T-cell (primary cell): ENCODE measurements at regions not wholly inside any gene's neighbourhood (a gene's known extent, or its start where the extent isn't known, plus 50 kb on each side); places are given as distances from the start of the nearest gene placed in this dataset.

Experiments used
- ATAC-seq, 4 experiments: fragments of 200-7000 bp in 3 of 4; fragments of 150-1000 bp in 1 of 4; cut with Tn5 transposase; replicated peaks in 1 of 4; 1 replicate in 3 of 4; 2 replicates in 1 of 4; pipeline ENCODE4 v1.10.0; 2021; ENCODE audit warnings: moderate library complexity in 3 of 4, mild to moderate bottlenecking in 2 of 4, moderate number of reproducible peaks in 1 of 4
- CTCF ChIA-PET, 2 donors: fragments of 300-600 bp; sonication (Branson Sonifier 250); formaldehyde crosslinking; loops; one replicate each; lab custom pipeline; 2022; ENCODE audit warnings: antibody characterized with exemption in 2 of 2; lab: Charles Lee
- POLR2A ChIA-PET, 2 donors: fragments of 300-600 bp; sonication (Branson Sonifier 250); formaldehyde crosslinking; loops; one replicate each; lab custom pipeline; 2022; ENCODE audit warnings: antibody characterized with exemption in 2 of 2; lab: Charles Lee
- DNase-seq, 35 experiments: peaks; one replicate each; pipeline versions ENCODE4 v3.0.0 to v3.0.0-alpha.2; 2013 to 2023
- H3K27ac ChIP-seq: one replicate; pipeline ENCODE4 v1.5.1; 2013; ENCODE audit warnings: low read length
- H3K27me3 ChIP-seq, 2 experiments: replicated peaks in 1 of 2; 1 replicate in 1 of 2; 2 replicates in 1 of 2; pipeline versions ENCODE4 v1.6.1 to v1.7.0; 2013; ENCODE audit warnings: low read length in 1 of 2, mixed read lengths in 1 of 2; ENCODE audit not compliant: control insufficient read depth in 2 of 2, insufficient read depth in 2 of 2; ENCODE audit errors: extremely low read depth in 1 of 2
- H3K36me3 ChIP-seq, 2 donors: 1 replicate in 1 of 2; 2 replicates in 1 of 2; pipeline versions ENCODE4 v1.6.1 to v1.7.0; 2013; ENCODE audit warnings: low read length in 1 of 2; ENCODE audit not compliant: control insufficient read depth in 2 of 2, insufficient read depth in 1 of 2; ENCODE audit errors: extremely low read depth in 1 of 2
- H3K4me1 ChIP-seq, 2 experiments: 1 replicate in 1 of 2; 2 replicates in 1 of 2; pipeline versions ENCODE4 v1.6.1 to v1.7.0; 2013; ENCODE audit warnings: low read length in 2 of 2, mixed read lengths in 1 of 2; ENCODE audit not compliant: insufficient read depth in 2 of 2, control insufficient read depth in 1 of 2; ENCODE audit errors: extremely low read depth in 1 of 2
- H3K4me3 ChIP-seq, 2 donors: 1 replicate in 1 of 2; 2 replicates in 1 of 2; pipeline versions ENCODE4 v1.5.1 to v1.7.0; 2013; ENCODE audit warnings: mild to moderate bottlenecking in 2 of 2, low read length in 1 of 2, moderate library complexity in 1 of 2; ENCODE audit not compliant: control insufficient read depth in 1 of 2; ENCODE audit errors: extremely low read depth in 1 of 2
- H3K9me3 ChIP-seq: 2 replicates; pipeline ENCODE4 v1.7.0; 2013
- H3K27ac Mint-ChIP-seq, 2 donors: one replicate each; pipeline ENCODE4 v1.8.0; 2020 to 2021; ENCODE audit warnings: mild to moderate bottlenecking in 2 of 2, mixed read lengths in 2 of 2
- H3K27me3 Mint-ChIP-seq, 2 donors: one replicate each; pipeline ENCODE4 v1.8.0; 2021 to 2022; ENCODE audit warnings: mixed read lengths in 2 of 2
- H3K36me3 Mint-ChIP-seq: one replicate; pipeline ENCODE4 v1.8.0; 2021; ENCODE audit warnings: mixed read lengths
- H3K4me1 Mint-ChIP-seq, 3 donors: one replicate each; pipeline ENCODE4 v1.8.0; 2020 to 2022; ENCODE audit warnings: mixed read lengths in 3 of 3, mild to moderate bottlenecking in 1 of 3
- H3K4me3 Mint-ChIP-seq, 3 donors: one replicate each; pipeline ENCODE4 v1.8.0; 2020 to 2022; ENCODE audit warnings: mild to moderate bottlenecking in 3 of 3, mixed read lengths in 3 of 3, moderate library complexity in 3 of 3
- H3K9me3 Mint-ChIP-seq, 3 donors: one replicate each; pipeline ENCODE4 v1.8.0; 2020 to 2022; ENCODE audit warnings: mixed read lengths in 3 of 3
- WGBS: methylation state at CpG from one replicate; pipeline ENCODE4 v1.1.5; 2013; ENCODE audit warnings: missing lambda C conversion rate; ENCODE audit not compliant: insufficient coverage; 5-methylcytosine and 5-hydroxymethylcytosine counted together

DNA sequence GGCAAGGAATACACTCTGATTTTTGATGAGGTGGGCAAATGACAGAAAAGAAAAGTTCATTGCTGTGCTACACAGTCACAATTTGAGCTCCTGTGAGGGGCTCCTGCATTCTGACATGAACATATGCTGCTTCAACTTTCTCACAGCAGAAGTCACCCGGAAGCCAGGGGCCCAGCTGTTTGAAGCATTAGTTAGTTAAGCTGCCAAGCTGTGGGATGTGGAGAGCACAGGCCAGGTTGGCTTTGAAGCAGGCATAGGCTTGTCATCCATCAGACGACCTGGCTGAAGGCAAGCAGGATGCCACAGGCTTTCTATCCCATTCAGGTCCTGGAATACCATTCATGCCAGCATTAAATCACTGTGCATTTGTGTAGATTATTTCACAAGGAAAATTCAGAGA is 63.1 kb downstream of the MTNR1B start:
- no peaks in the 10 kb centered on the region for H3K4me1 Mint-ChIP-seq
- no peaks in the 10 kb centered on the region for H3K36me3 ChIP-seq
- POLR2A ChIA-PET = no interaction called here
- no peaks in the 10 kb centered on the region for H3K4me1 ChIP-seq
- no peak overlapping the region for H3K4me3 Mint-ChIP-seq
- CTCF ChIA-PET = no interaction called here
- no peak overlapping the region for H3K27ac Mint-ChIP-seq
- DNase-seq (no peak), ATAC-seq (no peak)
- H3K27ac ChIP-seq = no peak overlapping the region
- H3K9me3 Mint-ChIP-seq = no peaks in the 10 kb centered on the region
- no peaks in the 10 kb centered on the region for H3K36me3 Mint-ChIP-seq
- no peaks in the 10 kb centered on the region for H3K9me3 ChIP-seq
- H3K27me3 ChIP-seq = peaks cover 0 to 2% of the 10 kb centered on the region in 2 experiments
- H3K27me3 Mint-ChIP-seq = peaks cover 2 to 4% of the 10 kb centered on the region in 2 donors
- no CpG with 5 or more reads among the region's 2 CpGs for WGBS
- no peak overlapping the region for H3K4me3 ChIP-seq

DNA sequence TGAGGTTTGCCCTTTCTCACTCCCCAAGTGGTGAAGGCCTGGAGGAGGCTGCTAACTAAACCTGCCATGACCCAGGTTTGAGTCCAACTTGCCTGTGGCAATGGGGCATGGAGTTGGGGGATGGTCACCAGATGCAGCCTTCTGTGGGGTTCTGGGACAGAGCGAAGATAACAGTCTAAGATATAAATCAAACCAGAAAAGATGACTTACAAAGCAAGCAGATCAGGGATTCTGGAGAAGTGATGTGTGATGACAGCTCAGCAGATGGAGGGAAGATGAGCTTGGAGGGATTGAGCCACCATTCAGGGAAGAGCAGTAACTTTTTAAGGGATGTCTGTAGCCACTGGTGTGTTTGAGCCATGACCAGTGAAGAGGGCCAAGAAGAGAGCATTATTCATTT is 63.6 kb downstream of the MTNR1B start:
- H3K9me3 Mint-ChIP-seq = no peaks in the 10 kb centered on the region
- H3K36me3 ChIP-seq = no peaks in the 10 kb centered on the region
- no peak overlapping the region for H3K4me3 ChIP-seq
- ATAC-seq (no peak), DNase-seq (no peak)
- no CpG with 5 or more reads among the region's 1 CpG for WGBS
- no peak overlapping the region for H3K27ac Mint-ChIP-seq
- H3K9me3 ChIP-seq = no peaks in the 10 kb centered on the region
- H3K27me3 ChIP-seq = peaks cover 0 to 2% of the 10 kb centered on the region in 2 experiments
- ChIA-PET POLR2A (no interaction called here), CTCF (no interaction called here)
- no peaks in the 10 kb centered on the region for H3K4me1 Mint-ChIP-seq
- no peak overlapping the region for H3K4me3 Mint-ChIP-seq
- H3K4me1 ChIP-seq = no peaks in the 10 kb centered on the region
- H3K27me3 Mint-ChIP-seq = peaks cover 2 to 4% of the 10 kb centered on the region in 2 donors
- H3K27ac ChIP-seq = no peak overlapping the region
- H3K36me3 Mint-ChIP-seq = no peaks in the 10 kb centered on the region

DNA sequence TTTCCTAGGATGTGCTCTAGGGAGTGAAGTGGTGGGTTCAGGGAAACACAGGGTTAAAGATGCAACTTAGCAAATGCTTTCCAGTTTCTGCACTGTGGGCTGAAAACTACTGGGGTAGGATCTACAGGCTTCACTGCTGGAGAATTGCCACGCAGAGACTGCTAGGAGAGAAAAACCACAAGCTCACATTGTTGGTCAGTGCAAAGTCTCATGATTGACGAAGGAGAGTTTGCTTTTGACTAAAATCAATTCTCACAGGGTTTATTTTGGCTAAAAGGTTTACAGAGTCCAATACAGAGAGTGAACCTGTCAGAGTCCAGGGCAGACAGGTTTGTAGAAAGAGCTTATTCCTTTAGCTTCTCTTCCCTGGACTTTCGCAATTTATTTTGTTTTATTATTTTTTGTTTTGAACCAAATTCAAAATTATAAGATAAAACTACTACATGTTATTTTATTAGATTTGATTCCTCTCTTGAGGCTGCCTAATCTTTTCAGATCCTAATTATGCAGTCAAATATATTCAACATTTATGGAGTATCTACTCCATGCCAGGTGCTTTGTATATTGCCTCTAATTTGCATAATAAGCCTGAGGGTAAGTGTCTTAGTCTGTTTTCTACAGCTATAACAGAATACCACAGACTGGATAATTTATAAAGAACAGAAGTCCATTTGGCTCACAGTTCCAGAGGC is 64.7 kb downstream of the MTNR1B start:
- no CpG with 5 or more reads among the region's 3 CpGs for WGBS

GRCh38 chr11:93034723-93035039 is 65.2 kb downstream of the MTNR1B start:
- H3K9me3 Mint-ChIP-seq = no peaks in the 10 kb centered on the region
- Histone ChIP-seq H3K4me1 (no peaks in the 10 kb centered on the region), H3K4me3 (no peak overlapping the region), H3K9me3 (no peaks in the 10 kb centered on the region), H3K27me3 (peaks cover 0 to 2% of the 10 kb centered on the region in 2 experiments), H3K27ac (no peak overlapping the region), H3K36me3 (no peaks in the 10 kb centered on the region)
- DNase-seq = no peak
- peaks cover 4 to 7% of the 10 kb centered on the region in 2 donors for H3K27me3 Mint-ChIP-seq
- ChIA-PET POLR2A (no interaction called here), CTCF (no interaction called here)
- H3K4me1 Mint-ChIP-seq = no peaks in the 10 kb centered on the region
- H3K36me3 Mint-ChIP-seq = no peaks in the 10 kb centered on the region
- no CpG with 5 or more reads among the region's 1 CpG for WGBS
- H3K4me3 Mint-ChIP-seq = no peak overlapping the region
- ATAC-seq = no peak
- no peak overlapping the region for H3K27ac Mint-ChIP-seq

More for the DNA sequence above, 64.7 kb downstream of the MTNR1B start:
- CTCF ChIA-PET = no interaction called here
- Histone ChIP-seq H3K27me3 (peaks cover 0 to 2% of the 10 kb centered on the region in 2 experiments), H3K36me3 (no peaks in the 10 kb centered on the region), H3K4me1 (no peaks in the 10 kb centered on the region), H3K9me3 (no peaks in the 10 kb centered on the region), H3K27ac (no peak overlapping the region), H3K4me3 (no peak overlapping the region)
- POLR2A ChIA-PET = no interaction called here
- no peaks in the 10 kb centered on the region for H3K9me3 Mint-ChIP-seq
- no peak for ATAC-seq
- peaks cover 2 to 4% of the 10 kb centered on the region in 2 donors for H3K27me3 Mint-ChIP-seq
- no peak for DNase-seq
- no peak overlapping the region for H3K4me3 Mint-ChIP-seq
- no peaks in the 10 kb centered on the region for H3K4me1 Mint-ChIP-seq
- H3K36me3 Mint-ChIP-seq = no peaks in the 10 kb centered on the region
- H3K27ac Mint-ChIP-seq = no peak overlapping the region

DNA sequence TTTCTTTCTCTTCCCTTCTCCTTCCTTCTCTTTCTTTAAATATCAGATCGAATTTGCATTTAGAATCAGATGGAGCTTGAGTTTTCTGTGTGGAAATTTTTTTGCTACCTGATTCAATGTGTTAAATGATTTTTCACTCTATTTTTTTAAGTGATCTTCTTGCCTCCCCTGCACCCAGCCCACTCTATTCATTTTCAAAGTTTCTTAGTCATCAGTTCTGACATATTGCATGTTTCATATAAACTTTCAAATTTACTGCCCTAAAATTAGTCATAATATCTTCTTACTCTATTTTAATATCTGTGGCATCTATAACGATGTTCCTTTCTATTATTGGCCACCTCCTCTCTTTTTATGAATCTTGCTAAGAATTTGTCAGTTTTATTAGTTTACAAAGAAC is 69.1 kb downstream of the MTNR1B start:
- Histone ChIP-seq H3K4me3 (no peak overlapping the region), H3K27me3 (no peaks in the 10 kb centered on the region), H3K9me3 (no peaks in the 10 kb centered on the region), H3K27ac (no peak overlapping the region), H3K4me1 (no peaks in the 10 kb centered on the region), H3K36me3 (no peaks in the 10 kb centered on the region)
- WGBS = no CpG with 5 or more reads among the region's 2 CpGs
- POLR2A ChIA-PET = no interaction called here
- CTCF ChIA-PET = interaction anchor here in 1 of 2 donors (0.7 kb wide), 1 partner anchor 24 kb away, joined by 4 read pairs; no protein-coding TSS in a partner anchor
- ATAC-seq = no peak
- Mint-ChIP-seq H3K36me3 (no peaks in the 10 kb centered on the region), H3K9me3 (peaks cover 0 to 10% (median 2%) of the 10 kb centered on the region in 3 donors), H3K27ac (no peak overlapping the region), H3K4me3 (no peak overlapping the region), H3K27me3 (peaks cover 3 to 6% of the 10 kb centered on the region in 2 donors), H3K4me1 (no peaks in the 10 kb centered on the region)
- no peak for DNase-seq

GRCh38 chr11:93039531-93040240 is 70.2 kb downstream of the MTNR1B start:
- Mint-ChIP-seq H3K9me3 (peaks cover 0 to 10% (median 2%) of the 10 kb centered on the region in 3 donors), H3K4me3 (no peak overlapping the region), H3K36me3 (no peaks in the 10 kb centered on the region), H3K4me1 (no peaks in the 10 kb centered on the region), H3K27me3 (peaks cover 3 to 6% of the 10 kb centered on the region in 2 donors), H3K27ac (no peak overlapping the region)
- Histone ChIP-seq H3K9me3 (no peaks in the 10 kb centered on the region), H3K4me1 (no peaks in the 10 kb centered on the region), H3K4me3 (no peak overlapping the region), H3K27me3 (no peaks in the 10 kb centered on the region), H3K36me3 (no peaks in the 10 kb centered on the region), H3K27ac (no peak overlapping the region)
- POLR2A ChIA-PET = no interaction called here
- DNase-seq = no peak
- CTCF ChIA-PET = no interaction called here
- no peak for ATAC-seq
- WGBS = 60% methylated on average over 1 of the region's 2 CpGs
